ENCODE measurements at regions not wholly inside any gene's neighbourhood (a gene's known extent, or its start where the extent isn't known, plus 50 kb on each side); places are given as distances from the start of the nearest gene placed in this dataset.

DNA sequence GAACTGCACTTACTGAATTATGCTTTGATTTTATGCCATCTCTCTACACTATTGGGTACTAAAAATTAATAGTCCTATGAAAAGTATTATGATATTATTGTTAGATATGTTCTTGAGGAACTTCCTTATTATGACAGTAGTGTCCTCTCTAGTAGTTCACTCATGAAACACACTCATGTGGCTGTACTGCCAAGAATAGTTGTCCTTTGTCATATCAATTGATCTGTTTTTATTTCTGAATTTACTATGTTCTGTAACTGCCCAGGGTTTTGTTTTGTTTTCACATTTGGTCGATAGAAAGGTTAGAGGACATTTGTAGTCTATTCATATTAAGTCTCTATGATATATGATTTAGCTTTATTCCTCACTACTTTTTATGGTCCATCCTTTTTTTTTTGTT lies 215.2 kb downstream of the PPARGC1A start:
- H3K9me3 ChIP-seq (ENCODE audit: control insufficient read depth, low read depth, low read length), result no peaks in the 10 kb centered on the region
- H2BK20ac ChIP-seq (ENCODE audit: low read depth, low read length, poor library complexity, severe bottlenecking), result no peak overlapping the region
- Mint-ChIP-seq H3K4me3 (no peak overlapping the region), H3K36me3 (ENCODE audit: insufficient read depth in 1 of 3, low read depth in 3 of 3) (peaks cover 0 to 4% (median 0%) of the 10 kb centered on the region in 3 experiments; a peak in 1 of 7 replicates), H3K27ac (no peak overlapping the region), H3K9me3 (no peaks in the 10 kb centered on the region), H3K27me3 (ENCODE audit: low read depth) (no peaks in the 10 kb centered on the region), H3K4me1 (no peaks in the 10 kb centered on the region)
- H3K4me2 ChIP-seq (ENCODE audit: insufficient read depth, insufficient read length, low read length), result no peak overlapping the region
- H2BK12ac ChIP-seq (ENCODE audit: insufficient read length, low read depth, low read length), result no peak overlapping the region
- H3K27ac ChIP-seq (ENCODE audit: insufficient read length, low read depth, low read length), result no peak overlapping the region
- WGBS (ENCODE audit: extremely low coverage, insufficient read length, low lambda C conversion rate), result no CpG with 5 or more reads among the region's 1 CpG
- no peak overlapping the region for H4K91ac ChIP-seq (ENCODE audit: insufficient read length, low read depth, low read length)
- no peaks in the 10 kb centered on the region for H3K27me3 ChIP-seq (ENCODE audit: insufficient read depth, low read length)
- no peak overlapping the region for H3T11ph ChIP-seq (ENCODE audit: low read length)
- no peak overlapping the region for H3K4ac ChIP-seq (ENCODE audit: low read depth, low read length)
- no peaks in the 10 kb centered on the region for H4K20me1 ChIP-seq (ENCODE audit: control insufficient read depth, insufficient read depth, insufficient read length)
- DNase-seq, result no peak
- no peak overlapping the region for H3K23ac ChIP-seq (ENCODE audit: insufficient read length, low read depth, low read length)
- H4K5ac ChIP-seq (ENCODE audit: insufficient read length, low read depth, low read length), result no peak overlapping the region
- no peak overlapping the region for H2AK5ac ChIP-seq (ENCODE audit: insufficient read length, low read length)
- H4K8ac ChIP-seq (replicated peaks; ENCODE audit: insufficient read length, low read depth, low read length), result no peak overlapping the region
- no peak overlapping the region for H2BK120ac ChIP-seq (ENCODE audit: low read depth, low read length, poor library complexity, severe bottlenecking)
- H3K79me1 ChIP-seq (ENCODE audit: insufficient read depth, low read depth, low read length, poor library complexity, severe bottlenecking), result no peaks in the 10 kb centered on the region
- H3K56ac ChIP-seq (ENCODE audit: insufficient read length, low read depth, low read length), result no peak overlapping the region
- H2AFZ ChIP-seq (ENCODE audit: low read length), result no peak overlapping the region
- H3K4me1 ChIP-seq (ENCODE audit: insufficient read depth, low read length), result no peaks in the 10 kb centered on the region
- no peak overlapping the region for H3K9ac ChIP-seq (ENCODE audit: extremely low read depth, insufficient read length, low read length)
- no peaks in the 10 kb centered on the region for H3K79me2 ChIP-seq (ENCODE audit: insufficient read depth, low read length)
- TF ChIP-seq, protein P1, sequence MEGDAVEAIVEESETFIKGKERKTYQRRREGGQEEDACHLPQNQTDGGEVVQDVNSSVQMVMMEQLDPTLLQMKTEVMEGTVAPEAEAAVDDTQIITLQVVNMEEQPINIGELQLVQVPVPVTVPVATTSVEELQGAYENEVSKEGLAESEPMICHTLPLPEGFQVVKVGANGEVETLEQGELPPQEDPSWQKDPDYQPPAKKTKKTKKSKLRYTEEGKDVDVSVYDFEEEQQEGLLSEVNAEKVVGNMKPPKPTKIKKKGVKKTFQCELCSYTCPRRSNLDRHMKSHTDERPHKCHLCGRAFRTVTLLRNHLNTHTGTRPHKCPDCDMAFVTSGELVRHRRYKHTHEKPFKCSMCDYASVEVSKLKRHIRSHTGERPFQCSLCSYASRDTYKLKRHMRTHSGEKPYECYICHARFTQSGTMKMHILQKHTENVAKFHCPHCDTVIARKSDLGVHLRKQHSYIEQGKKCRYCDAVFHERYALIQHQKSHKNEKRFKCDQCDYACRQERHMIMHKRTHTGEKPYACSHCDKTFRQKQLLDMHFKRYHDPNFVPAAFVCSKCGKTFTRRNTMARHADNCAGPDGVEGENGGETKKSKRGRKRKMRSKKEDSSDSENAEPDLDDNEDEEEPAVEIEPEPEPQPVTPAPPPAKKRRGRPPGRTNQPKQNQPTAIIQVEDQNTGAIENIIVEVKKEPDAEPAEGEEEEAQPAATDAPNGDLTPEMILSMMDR (conservative IDR thresholded peaks at IDR 0.05), result no peak
- H2BK15ac ChIP-seq (ENCODE audit: low read depth, low read length), result no peak overlapping the region
- no peak overlapping the region for H2BK5ac ChIP-seq (ENCODE audit: insufficient read length, low read length)
- H3K14ac ChIP-seq (ENCODE audit: insufficient read depth, low read length), result no peak overlapping the region
- H3K18ac ChIP-seq (ENCODE audit: insufficient read length, low read depth, low read length), result no peak overlapping the region
- H3K23me2 ChIP-seq (ENCODE audit: insufficient read length, low read depth, low read length, poor library complexity, severe bottlenecking), result no peaks in the 10 kb centered on the region
